Karpas-422 (cell line): ENCODE measurements at regions not wholly inside any gene's neighbourhood (a gene's known extent, or its start where the extent isn't known, plus 50 kb on each side); places are given as distances from the start of the nearest gene placed in this dataset.
A peak's percentile ranks its signal among the peaks of the same experiment; 100 is the strongest.

ENCODE experiments used
- DNase-seq: peaks from one replicate; pipeline ENCODE4 v3.0.0-alpha.2; 2015
- H2AFZ ChIP-seq: fragments of 200-600 bp; sonication (generic); 2 replicates; pipeline ENCODE4 v1.6.1; 2014; ENCODE audit warnings: antibody characterized with exemption, low read length, mixed read lengths
- H3K27ac ChIP-seq: fragments of 200-600 bp; sonication (generic); 2 replicates; pipeline ENCODE4 v1.5.1; 2014; ENCODE audit warnings: mild to moderate bottlenecking, low read length, moderate library complexity
- H3K27me3 ChIP-seq: fragments of 200-600 bp; sonication (generic); 2 replicates; pipeline ENCODE4 v1.6.1; 2014; ENCODE audit warnings: low read length, mixed read lengths
- H3K36me3 ChIP-seq: fragments of 200-600 bp; sonication (generic); 2 replicates; pipeline ENCODE4 v1.6.1; 2014; ENCODE audit warnings: low read length, mixed read lengths; ENCODE audit not compliant: insufficient read depth
- H3K4me1 ChIP-seq: fragments of 200-600 bp; sonication (generic); 2 replicates; pipeline ENCODE4 v1.6.1; 2014; ENCODE audit warnings: mild to moderate bottlenecking, low read length, mixed read lengths
- H3K4me2 ChIP-seq: fragments of 200-600 bp; sonication (generic); 2 replicates; pipeline ENCODE4 v1.6.1; 2014; ENCODE audit warnings: low read length, low read depth, mild to moderate bottlenecking; ENCODE audit not compliant: poor library complexity, severe bottlenecking
- H3K4me3 ChIP-seq: fragments of 200-600 bp; sonication (generic); 2 replicates; pipeline ENCODE4 v1.5.1; 2014; ENCODE audit warnings: mild to moderate bottlenecking, antibody characterized with exemption, low read length, mixed read lengths
- H3K79me2 ChIP-seq: fragments of 200-600 bp; sonication (generic); 2 replicates; pipeline ENCODE4 v1.6.1; 2014; ENCODE audit warnings: mild to moderate bottlenecking, low read length, mixed read lengths
- H3K9ac ChIP-seq: fragments of 200-600 bp; sonication (generic); 2 replicates; pipeline ENCODE4 v1.6.0; 2014; ENCODE audit warnings: low read length
- H3K9me2 ChIP-seq: fragments of 200-600 bp; sonication (generic), shearing (Covaris generic); replicated peaks from 2 replicates; pipeline ENCODE4 v1.6.0; 2014; ENCODE audit warnings: mild to moderate bottlenecking, low read length, moderate library complexity; ENCODE audit not compliant: insufficient read depth
- H3K9me3 ChIP-seq: fragments of 300-700, 200-600 bp; sonication (generic); 2 replicates; pipeline ENCODE4 v1.6.1; 2014; ENCODE audit warnings: low read length, mixed read lengths
- H4K20me1 ChIP-seq: fragments of 200-600 bp; sonication (generic); 2 replicates; pipeline ENCODE4 v1.6.1; 2014; ENCODE audit warnings: mild to moderate bottlenecking, antibody characterized with exemption, low read length, low read depth; ENCODE audit not compliant: insufficient read depth

GRCh38 chr10:44780426-44780825 lies 130.7 kb upstream of the TMEM72 start:
- Histone ChIP-seq H3K4me3 (no peak overlapping the region), H3K9me2 (no peaks in the 10 kb centered on the region), H4K20me1 (no peaks in the 10 kb centered on the region), H2AFZ (no peak overlapping the region), H3K9ac (no peak overlapping the region), H3K27me3 (no peaks in the 10 kb centered on the region), H3K36me3 (no peaks in the 10 kb centered on the region), H3K4me2 (no peak overlapping the region), H3K27ac (no peak overlapping the region), H3K9me3 (no peaks in the 10 kb centered on the region), H3K79me2 (no peaks in the 10 kb centered on the region), H3K4me1 (no peaks in the 10 kb centered on the region)
- no peak for DNase-seq

DNA sequence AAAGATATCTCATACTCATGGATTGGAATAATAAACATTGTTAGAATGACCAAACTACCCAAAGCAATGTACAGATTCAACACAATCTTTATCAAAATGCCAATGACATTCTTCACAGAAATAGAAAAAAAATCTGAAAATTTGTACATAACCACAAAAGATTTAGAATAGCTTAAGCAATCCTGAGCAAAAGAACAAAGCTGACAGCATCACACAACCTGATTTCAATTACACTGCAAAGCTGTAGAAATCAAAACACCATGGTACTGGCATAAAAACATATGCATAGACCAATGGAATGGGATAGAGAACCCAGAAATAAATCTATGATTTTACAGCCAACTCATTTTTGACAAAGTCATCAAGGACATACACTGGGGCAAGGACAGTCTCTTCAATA lies 130.0 kb upstream of the TMEM72 start:
- Histone ChIP-seq H3K9me2 (no peaks in the 10 kb centered on the region), H3K4me3 (no peak overlapping the region), H3K36me3 (no peaks in the 10 kb centered on the region), H3K9ac (no peak overlapping the region), H3K79me2 (no peaks in the 10 kb centered on the region), H2AFZ (no peak overlapping the region), H3K4me1 (no peaks in the 10 kb centered on the region), H3K9me3 (no peaks in the 10 kb centered on the region), H3K27me3 (no peaks in the 10 kb centered on the region), H3K4me2 (no peak overlapping the region), H4K20me1 (no peaks in the 10 kb centered on the region), H3K27ac (no peak overlapping the region)
- DNase-seq = no peak

DNA sequence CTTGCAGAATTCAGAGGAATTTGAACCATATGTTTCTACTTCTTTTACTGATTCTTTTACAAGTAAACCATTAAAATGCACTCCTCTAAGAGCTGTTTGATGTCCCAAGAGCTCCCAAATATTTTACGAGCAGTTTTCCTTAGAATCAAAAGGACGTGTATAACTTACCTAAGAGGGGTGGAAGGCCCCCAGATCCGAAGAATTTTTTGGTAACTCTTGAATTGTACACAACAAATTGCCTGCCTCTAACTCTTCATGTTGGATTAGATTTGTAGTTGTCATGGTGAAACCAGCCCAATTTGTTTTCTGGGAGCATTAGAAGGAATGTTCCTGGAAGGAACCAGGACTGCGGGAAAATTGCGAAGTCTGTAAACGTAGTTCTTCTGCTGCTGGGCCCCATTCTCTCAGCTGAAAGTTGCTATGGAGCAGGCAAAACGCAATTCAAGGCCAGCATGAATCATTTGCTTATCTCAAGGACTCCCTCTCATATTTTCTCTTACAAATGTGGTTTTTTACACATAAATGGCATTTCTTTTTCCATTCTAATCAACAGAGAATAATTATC lies 124.8 kb upstream of the TMEM72 start:
- Histone ChIP-seq H3K27ac (no peak overlapping the region), H3K4me2 (no peak overlapping the region), H3K27me3 (no peaks in the 10 kb centered on the region), H4K20me1 (no peaks in the 10 kb centered on the region), H3K36me3 (no peaks in the 10 kb centered on the region), H3K4me3 (no peak overlapping the region), H3K9me3 (no peaks in the 10 kb centered on the region), H2AFZ (no peak overlapping the region), H3K4me1 (no peaks in the 10 kb centered on the region), H3K79me2 (no peaks in the 10 kb centered on the region), H3K9ac (no peak overlapping the region), H3K9me2 (no peaks in the 10 kb centered on the region)
- DNase-seq = no peak

DNA sequence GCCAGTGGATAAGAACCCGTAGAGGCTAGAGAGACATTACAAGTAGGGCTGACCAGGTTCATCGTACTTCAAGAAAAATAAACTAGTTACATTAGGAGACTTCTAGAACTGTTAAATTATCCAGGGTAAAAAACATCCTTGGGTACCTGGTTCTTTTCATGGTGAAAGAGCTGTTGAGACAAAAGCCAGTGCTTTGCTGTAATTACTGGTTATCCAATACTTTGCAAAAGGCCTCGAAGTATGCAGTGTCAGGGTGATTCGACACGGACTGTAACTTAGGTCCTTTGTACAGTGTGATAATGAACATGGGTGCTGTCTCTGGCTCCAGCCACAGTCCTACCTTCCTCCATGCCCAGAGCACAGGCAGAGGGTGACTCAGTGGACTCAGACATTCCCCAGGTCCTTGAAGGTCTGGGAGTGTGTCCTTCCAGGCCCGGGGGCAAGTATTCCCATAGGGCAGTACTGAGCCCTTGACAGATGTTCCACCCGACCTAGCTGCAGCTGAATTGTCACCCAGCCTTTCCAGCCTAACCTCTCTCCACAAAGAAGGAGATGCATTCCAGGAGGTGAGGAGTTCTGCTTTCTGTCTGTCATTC lies 123.6 kb upstream of the TMEM72 start:
- H3K36me3 ChIP-seq = no peaks in the 10 kb centered on the region
- H3K4me1 ChIP-seq = no peaks in the 10 kb centered on the region

DNA sequence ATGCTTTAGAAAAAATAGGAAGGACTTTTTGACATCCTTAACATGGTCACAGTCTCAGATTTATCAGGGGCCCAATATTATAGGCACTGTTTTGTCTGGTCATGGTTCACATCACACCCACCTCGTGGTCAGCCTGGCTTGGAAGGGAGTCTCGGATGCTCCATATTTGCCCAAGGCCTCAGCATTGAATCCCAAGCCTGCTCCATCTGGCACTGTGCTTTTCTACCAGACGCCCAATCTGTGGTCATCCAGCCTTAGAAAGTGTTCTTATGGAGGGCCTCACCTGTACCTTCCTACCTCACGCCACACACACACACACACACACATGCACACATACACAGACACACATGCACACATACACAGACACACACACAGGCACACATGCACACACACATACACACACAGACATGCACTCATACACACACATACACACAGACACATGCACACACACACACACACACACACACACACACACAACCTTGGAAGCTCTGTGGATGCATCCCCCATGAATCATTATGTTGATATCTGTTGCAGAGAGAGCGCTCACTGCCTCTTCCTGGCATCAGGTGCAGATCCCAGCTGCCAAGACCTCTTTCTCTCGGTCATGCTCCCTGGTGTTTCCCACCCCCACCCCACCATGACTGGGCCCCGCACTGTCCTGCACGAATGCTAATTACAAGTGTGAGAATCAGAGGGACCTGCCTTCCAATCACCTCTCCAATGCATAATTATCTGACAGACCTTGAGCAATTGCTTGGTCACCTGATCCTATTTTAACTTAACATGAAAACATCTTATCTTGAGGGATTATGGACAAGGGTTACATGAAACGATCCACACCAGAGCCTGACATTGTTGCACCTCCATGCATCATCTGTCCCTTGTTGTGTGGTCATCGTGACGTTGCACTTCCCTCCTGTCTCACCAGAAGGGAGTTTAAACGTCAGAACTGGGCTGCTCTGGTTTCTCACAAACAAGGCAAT lies 122.7 kb upstream of the TMEM72 start:
- H3K9ac ChIP-seq = no peak overlapping the region
- no peaks in the 10 kb centered on the region for H3K9me2 ChIP-seq
- H3K4me3 ChIP-seq = no peak overlapping the region
- H3K36me3 ChIP-seq = no peaks in the 10 kb centered on the region
- DNase-seq = no peak
- no peaks in the 10 kb centered on the region for H3K4me1 ChIP-seq
- no peaks in the 10 kb centered on the region for H3K9me3 ChIP-seq
- H3K27me3 ChIP-seq = no peaks in the 10 kb centered on the region
- no peaks in the 10 kb centered on the region for H3K79me2 ChIP-seq
- H2AFZ ChIP-seq = no peak overlapping the region
- H3K27ac ChIP-seq = no peak overlapping the region
- no peak overlapping the region for H3K4me2 ChIP-seq
- no peaks in the 10 kb centered on the region for H4K20me1 ChIP-seq

More for the DNA sequence above, 123.6 kb upstream of the TMEM72 start:
- no peaks in the 10 kb centered on the region for H3K9me2 ChIP-seq
- H4K20me1 ChIP-seq = no peaks in the 10 kb centered on the region
- no peak overlapping the region for H2AFZ ChIP-seq
- no peak for DNase-seq
- H3K79me2 ChIP-seq = no peaks in the 10 kb centered on the region
- no peak overlapping the region for H3K9ac ChIP-seq
- H3K9me3 ChIP-seq = no peaks in the 10 kb centered on the region
- H3K27me3 ChIP-seq = no peaks in the 10 kb centered on the region
- no peak overlapping the region for H3K4me3 ChIP-seq
- no peak overlapping the region for H3K4me2 ChIP-seq
- no peak overlapping the region for H3K27ac ChIP-seq

DNA sequence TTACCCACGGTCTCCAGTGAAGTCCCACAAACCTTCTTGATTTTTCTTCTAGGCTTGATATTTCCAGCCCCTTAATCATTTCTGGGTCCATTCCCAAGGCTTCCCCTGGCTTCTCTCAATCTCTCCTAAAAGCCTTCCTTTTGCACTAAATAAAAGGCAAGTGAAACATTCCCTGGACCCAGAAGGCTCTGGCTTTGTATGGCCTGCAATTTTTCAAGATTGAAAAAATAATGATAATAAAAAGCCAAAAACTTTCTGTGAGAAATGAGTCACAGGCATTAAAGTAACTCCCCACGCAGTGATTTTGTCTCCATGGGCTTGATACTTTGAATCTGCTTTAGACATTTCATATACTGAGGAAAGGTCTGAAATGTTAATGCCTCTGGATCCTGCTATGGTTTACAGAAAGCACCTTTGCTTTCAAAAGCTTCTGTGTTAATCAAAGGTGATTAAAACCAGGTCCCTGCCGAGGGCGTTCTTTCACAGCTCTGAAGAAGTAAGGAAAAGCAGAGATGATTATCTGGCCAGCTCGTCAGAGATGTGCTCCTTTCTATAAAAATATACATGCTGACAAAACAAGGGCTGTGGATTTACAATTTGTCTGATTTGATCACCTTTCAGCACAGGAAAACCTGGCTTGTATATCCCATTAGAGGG lies 118.9 kb upstream of the TMEM72 start:
- Histone ChIP-seq H3K36me3 (no peaks in the 10 kb centered on the region), H3K4me1 (no peaks in the 10 kb centered on the region), H3K27me3 (no peaks in the 10 kb centered on the region), H3K79me2 (no peaks in the 10 kb centered on the region), H3K4me3 (no peak overlapping the region), H3K9me3 (no peaks in the 10 kb centered on the region), H3K4me2 (no peak overlapping the region), H3K27ac (no peak overlapping the region), H3K9me2 (no peaks in the 10 kb centered on the region), H2AFZ (no peak overlapping the region), H4K20me1 (no peaks in the 10 kb centered on the region), H3K9ac (no peak overlapping the region)
- no peak for DNase-seq

DNA sequence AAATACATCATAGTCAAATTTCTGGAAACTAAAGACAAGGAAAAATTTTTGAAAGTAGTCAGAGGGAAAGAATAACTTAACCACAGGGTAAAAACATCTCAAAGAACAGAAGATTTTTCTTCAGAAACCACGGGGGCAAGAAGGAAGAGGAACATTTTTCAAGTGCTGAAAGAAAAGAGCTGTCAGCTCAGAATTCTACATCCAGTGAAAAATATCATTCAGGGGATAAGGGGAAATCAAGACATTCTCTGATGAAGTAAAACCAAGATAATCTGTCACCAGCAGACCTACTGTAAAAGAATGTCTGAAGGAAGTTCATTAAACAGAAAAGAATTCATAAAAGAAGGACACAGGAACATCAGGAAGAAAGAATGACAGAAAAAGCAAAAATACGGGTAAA lies 111.2 kb upstream of the TMEM72 start:
- DNase-seq = peak; percentile 15
- Histone ChIP-seq H3K9ac (no peak overlapping the region), H3K9me2 (no peaks in the 10 kb centered on the region), H2AFZ (no peak overlapping the region), H4K20me1 (no peaks in the 10 kb centered on the region), H3K27ac (no peak overlapping the region), H3K36me3 (no peaks in the 10 kb centered on the region), H3K9me3 (no peaks in the 10 kb centered on the region), H3K79me2 (no peaks in the 10 kb centered on the region), H3K4me2 (no peak overlapping the region), H3K4me3 (no peak overlapping the region), H3K27me3 (no peaks in the 10 kb centered on the region), H3K4me1 (no peaks in the 10 kb centered on the region)
